Fibroblast of skin of right biceps (primary cell): ENCODE measurements at regions not wholly inside any gene's neighbourhood (a gene's known extent, or its start where the extent isn't known, plus 50 kb on each side); places are given as distances from the start of the nearest gene placed in this dataset.
A peak's percentile ranks its signal among the peaks of the same experiment; 100 is the strongest.

Experiments used
- DNase-seq: peaks from one replicate; pipeline ENCODE4 v3.0.0-alpha.2; 2013

GRCh38 chr3:44058022-44058867 lies 183.4 kb upstream of the TOPAZ1 start:
- DNase-seq: peak; percentile 45

- DNase-seq: no peak
These were observed 182.8 kb upstream of the TOPAZ1 start for GRCh38 chr3:44058868-44059203.

GRCh38 chr3:44060164-44060563 lies 181.5 kb upstream of the TOPAZ1 start:
- no peak for DNase-seq

GRCh38 chr3:44061268-44061667 lies 180.4 kb upstream of the TOPAZ1 start:
- no peak for DNase-seq

- no peak for DNase-seq
These were observed 179.7 kb upstream of the TOPAZ1 start for GRCh38 chr3:44061961-44062360.

- no peak for DNase-seq
These were observed 176.2 kb upstream of the TOPAZ1 start for GRCh38 chr3:44065311-44066094.

- DNase-seq: no peak
These were observed 174.9 kb upstream of the TOPAZ1 start for GRCh38 chr3:44066806-44067205.

GRCh38 chr3:44067431-44067830 lies 174.3 kb upstream of the TOPAZ1 start:
- DNase-seq: no peak

GRCh38 chr3:44068753-44069152 lies 172.9 kb upstream of the TOPAZ1 start:
- no peak for DNase-seq

- DNase-seq: no peak
These were observed 172.4 kb upstream of the TOPAZ1 start for GRCh38 chr3:44069276-44069675.

- DNase-seq: no peak
These were observed 170.7 kb upstream of the TOPAZ1 start for GRCh38 chr3:44070841-44071546.

- DNase-seq: no peak
These were observed 168.8 kb upstream of the TOPAZ1 start for GRCh38 chr3:44072601-44073540.

- DNase-seq: no peak
These were observed 167.5 kb upstream of the TOPAZ1 start for GRCh38 chr3:44074181-44074580.

GRCh38 chr3:44076221-44076829 lies 165.4 kb upstream of the TOPAZ1 start:
- no peak for DNase-seq

GRCh38 chr3:44077267-44077666 lies 164.4 kb upstream of the TOPAZ1 start:
- DNase-seq: no peak

- no peak for DNase-seq
These were observed 162.8 kb upstream of the TOPAZ1 start for GRCh38 chr3:44078863-44079262.

- no peak for DNase-seq
These were observed 161.8 kb upstream of the TOPAZ1 start for GRCh38 chr3:44079916-44080315.

- no peak for DNase-seq
These were observed 161.1 kb upstream of the TOPAZ1 start for GRCh38 chr3:44080474-44081072.

GRCh38 chr3:44090036-44090435 lies 151.7 kb upstream of the TOPAZ1 start:
- DNase-seq: no peak

- DNase-seq: no peak
These were observed 149.2 kb upstream of the TOPAZ1 start for GRCh38 chr3:44092497-44092896.

GRCh38 chr3:44093531-44093930 lies 148.2 kb upstream of the TOPAZ1 start:
- DNase-seq: no peak
